Liver (tissue), 8 donors: ENCODE measurements at regions not wholly inside any gene's neighbourhood (a gene's known extent, or its start where the extent isn't known, plus 50 kb on each side); places are given as distances from the start of the nearest gene placed in this dataset.

Source experiments
- DNase-seq: peaks from one replicate; pipeline ENCODE4 v3.0.0-alpha.2; 2017; ENCODE audit warnings: low spot score
- H3K27ac ChIP-seq, 2 donors: one replicate each; pipeline ENCODE4 v1.7.0; 2013; ENCODE audit warnings: inconsistent platforms in 2 of 2, low read length in 2 of 2, control low read depth in 1 of 2, low read depth in 1 of 2, mild to moderate bottlenecking in 1 of 2
- H3K27me3 ChIP-seq, 4 donors: one replicate each; pipeline versions ENCODE4 v1.6.1 to v1.7.0; 2013; ENCODE audit warnings: low read length in 3 of 4, inconsistent platforms in 1 of 4, mild to moderate bottlenecking in 1 of 4, moderate library complexity in 1 of 4; ENCODE audit not compliant: control insufficient read depth in 4 of 4, insufficient read depth in 4 of 4
- H3K36me3 ChIP-seq, 4 donors: one replicate each; pipeline versions ENCODE4 v1.6.1 to v1.7.0; 2013; ENCODE audit warnings: low read length in 3 of 4, mild to moderate bottlenecking in 3 of 4, low read depth in 1 of 4, moderate library complexity in 1 of 4; ENCODE audit not compliant: control insufficient read depth in 4 of 4, insufficient read depth in 3 of 4
- H3K4me1 ChIP-seq, 4 donors: one replicate each; pipeline versions ENCODE4 v1.6.1 to v1.7.0; 2013; ENCODE audit warnings: low read length in 3 of 4, mild to moderate bottlenecking in 3 of 4, moderate library complexity in 1 of 4; ENCODE audit not compliant: control insufficient read depth in 4 of 4, insufficient read depth in 4 of 4
- H3K4me3 ChIP-seq, 3 donors: one replicate each; pipeline versions ENCODE4 v1.6.1 to v1.7.0; 2013; ENCODE audit warnings: low read length in 3 of 3, control low read depth in 1 of 3, low read depth in 1 of 3, mild to moderate bottlenecking in 1 of 3
- H3K9ac ChIP-seq, 2 donors: one replicate each; pipeline ENCODE4 v1.7.0; 2013; ENCODE audit warnings: low read length in 2 of 2, mild to moderate bottlenecking in 2 of 2, moderate library complexity in 2 of 2, control low read depth in 1 of 2, low read depth in 1 of 2
- H3K9me3 ChIP-seq, 4 donors: one replicate each; pipeline versions ENCODE4 v1.6.1 to v1.7.0; 2013; ENCODE audit warnings: low read length in 3 of 4; ENCODE audit not compliant: control insufficient read depth in 4 of 4
- ATF3 ChIP-seq: IDR thresholded peaks from 2 replicates; pipeline ENCODE4 v1.6.1; 2016; ENCODE audit warnings: antibody characterized with exemption
- CTCF ChIP-seq: fragments of 150-350 bp; IDR thresholded peaks from 2 replicates; pipeline ENCODE4 v1.5.1; 2017; ENCODE audit warnings: improper control_type of control experiment, low read depth, low read length; ENCODE audit not compliant: missing input control
- EGR1 ChIP-seq, 2 donors: IDR thresholded peaks; 2 replicates each; pipeline ENCODE4 v1.6.1; 2016 to 2018; ENCODE audit warnings: antibody characterized with exemption in 2 of 2, low read depth in 2 of 2
- FOXA1 ChIP-seq: IDR thresholded peaks from 2 replicates; pipeline ENCODE4 v1.6.1; 2016; ENCODE audit warnings: antibody characterized with exemption
- FOXA2 ChIP-seq: IDR thresholded peaks from 2 replicates; pipeline ENCODE4 v1.6.1; 2016; ENCODE audit warnings: antibody characterized with exemption
- GABPA ChIP-seq, 2 donors: IDR thresholded peaks in 1 of 2; conservative IDR thresholded peaks in 1 of 2; 2 replicates each; pipeline ENCODE4 v1.6.1; 2016; ENCODE audit warnings: antibody characterized with exemption in 2 of 2, mild to moderate bottlenecking in 1 of 2, moderate library complexity in 1 of 2
- HNF4A ChIP-seq, 2 donors: conservative IDR thresholded peaks; 2 replicates each; pipeline ENCODE4 v1.6.1; 2016; ENCODE audit warnings: antibody characterized with exemption in 2 of 2, mild to moderate bottlenecking in 2 of 2
- HNF4G ChIP-seq: IDR thresholded peaks from 2 replicates; pipeline ENCODE4 v1.6.1; 2016; ENCODE audit warnings: antibody characterized with exemption
- JUND ChIP-seq, 2 donors: IDR thresholded peaks; 2 replicates each; pipeline ENCODE4 v1.6.1; 2016; ENCODE audit warnings: antibody characterized with exemption in 2 of 2
- MAX ChIP-seq: IDR thresholded peaks from 2 replicates; pipeline ENCODE4 v1.6.1; 2016; ENCODE audit warnings: antibody characterized with exemption
- NR2F2 ChIP-seq: IDR thresholded peaks from 2 replicates; pipeline ENCODE4 v1.6.1; 2016; ENCODE audit warnings: antibody characterized with exemption
- RAD21 ChIP-seq, 2 donors: IDR thresholded peaks; 2 replicates each; pipeline ENCODE4 v1.6.1; 2016; ENCODE audit warnings: antibody characterized with exemption in 2 of 2, mild to moderate bottlenecking in 2 of 2
- REST ChIP-seq: IDR thresholded peaks from 2 replicates; pipeline ENCODE4 v1.6.1; 2016; ENCODE audit warnings: antibody characterized with exemption, mild to moderate bottlenecking
- RXRA ChIP-seq, 2 donors: IDR thresholded peaks; 2 replicates each; pipeline ENCODE4 v1.6.1; 2017 to 2018; ENCODE audit warnings: antibody characterized with exemption in 2 of 2, mild to moderate bottlenecking in 1 of 2
- SP1 ChIP-seq: IDR thresholded peaks from 2 replicates; pipeline ENCODE4 v1.6.1; 2018; ENCODE audit warnings: antibody characterized with exemption, mild to moderate bottlenecking
- TAF1 ChIP-seq: conservative IDR thresholded peaks from 2 replicates; pipeline ENCODE4 v1.6.1; 2016; ENCODE audit warnings: antibody characterized with exemption, mild to moderate bottlenecking
- YY1 ChIP-seq: IDR thresholded peaks from 2 replicates; pipeline ENCODE4 v1.6.1; 2016; ENCODE audit warnings: antibody characterized with exemption, mild to moderate bottlenecking
- ZBTB33 ChIP-seq: IDR thresholded peaks from 2 replicates; pipeline ENCODE4 v1.6.1; 2016; ENCODE audit warnings: antibody characterized with exemption
- WGBS: extraction: QIAGEN DNeasy Blood & Tissue Kit; methylation state at CpG from one replicate; pipeline ENCODE4 v1.1.7; 2013; 5-methylcytosine and 5-hydroxymethylcytosine counted together
- donor health status: healthy.
- donor health status: healthy.
- donor health status: healthy.
- donor health status: healthy.
- donor health status: healthy.

- Histone ChIP-seq H3K36me3 (no peaks in the 10 kb centered on the region), H3K9ac (no peak overlapping the region), H3K4me1 (no peaks in the 10 kb centered on the region), H3K9me3 (no peaks in the 10 kb centered on the region), H3K4me3 (no peak overlapping the region), H3K27me3 (no peaks in the 10 kb centered on the region), H3K27ac (no peak overlapping the region)
- DNase-seq = no peak
- WGBS = 97% methylated on average over 1 of the region's 1 CpG
- no peak for TF ChIP-seq CTCF
- no peak for TF ChIP-seq RAD21 (IDR thresholded peaks at IDR 0.05)
- TF ChIP-seq HNF4A (conservative IDR thresholded peaks at IDR 0.05) = no peak
- TF ChIP-seq EGR1 (IDR thresholded peaks at IDR 0.05; ENCODE audit: low read depth in 2 of 2) = no peak
- TF ChIP-seq ATF3 = no peak
- no peak for TF ChIP-seq SP1
- no peak for TF ChIP-seq RXRA (IDR thresholded peaks at IDR 0.05)
- TF ChIP-seq FOXA1 = no peak
- TF ChIP-seq MAX = no peak
- TF ChIP-seq HNF4G = no peak
Observed at GRCh38 chr2:20560011-20560410, 90.9 kb downstream of the HS1BP3 start.

- H3K27ac ChIP-seq = no peak overlapping the region
- no peaks in the 10 kb centered on the region for H3K4me1 ChIP-seq
- no peaks in the 10 kb centered on the region for H3K9me3 ChIP-seq
- H3K4me3 ChIP-seq = no peak overlapping the region
- no peak for TF ChIP-seq REST
- no peak for TF ChIP-seq HNF4A (conservative IDR thresholded peaks at IDR 0.05)
- TF ChIP-seq MAX = no peak
- no peak for TF ChIP-seq RAD21 (IDR thresholded peaks at IDR 0.05)
- no peak for TF ChIP-seq ZBTB33
- no peak for TF ChIP-seq GABPA (IDR thresholded peaks at IDR 0.05 in 1 of 2, conservative IDR thresholded peaks at IDR 0.05 in 1 of 2)
- TF ChIP-seq YY1 = no peak
- TF ChIP-seq FOXA2 = no peak
- no peak for TF ChIP-seq SP1
- no peak for TF ChIP-seq HNF4G
- TF ChIP-seq RXRA (IDR thresholded peaks at IDR 0.05) = no peak
- TF ChIP-seq FOXA1 = no peak
- TF ChIP-seq TAF1 = no peak
- no peak for TF ChIP-seq CTCF
- TF ChIP-seq EGR1 (IDR thresholded peaks at IDR 0.05; ENCODE audit: low read depth in 2 of 2) = no peak
- no peak for TF ChIP-seq JUND (IDR thresholded peaks at IDR 0.05)
- no peak for TF ChIP-seq ATF3
- no peak for TF ChIP-seq NR2F2
- H3K9ac ChIP-seq = no peak overlapping the region
- no peak for DNase-seq
- H3K27me3 ChIP-seq = no peaks in the 10 kb centered on the region
- H3K36me3 ChIP-seq = no peaks in the 10 kb centered on the region
- WGBS = 84% methylated on average over 5 of the region's 5 CpGs
Observed at GRCh38 chr2:20560891-20561636, 89.8 kb downstream of the HS1BP3 start.
